CD14-positive monocyte (primary cell): ENCODE measurements at regions not wholly inside any gene's neighbourhood (a gene's known extent, or its start where the extent isn't known, plus 50 kb on each side); places are given as distances from the start of the nearest gene placed in this dataset.

Experiments
- DNase-seq, 3 donors: peaks; one replicate each; pipeline ENCODE4 v3.0.0-alpha.2; 2011 to 2022
- H2AFZ ChIP-seq: 2 replicates; pipeline ENCODE4 v1.6.0; 2012; ENCODE audit warnings: mild to moderate bottlenecking, low read depth, low read length, inconsistent platforms; ENCODE audit not compliant: insufficient read depth, poor library complexity, severe bottlenecking
- H3K27ac ChIP-seq, 2 donors: 1 replicate in 1 of 2; 2 replicates in 1 of 2; pipeline ENCODE4 v1.5.1; 2012 to 2013; ENCODE audit warnings: low read length in 2 of 2, control low read depth in 1 of 2, inconsistent platforms in 1 of 2, low read depth in 1 of 2, mild to moderate bottlenecking in 1 of 2
- H3K27me3 ChIP-seq, 2 donors: one replicate each; pipeline versions ENCODE4 v1.6.0 to v1.6.1; 2011 to 2013; ENCODE audit warnings: low read length in 2 of 2; ENCODE audit not compliant: control insufficient read depth in 2 of 2, insufficient read depth in 2 of 2
- H3K36me3 ChIP-seq, 2 donors: replicated peaks in 1 of 2; 1 replicate in 1 of 2; 2 replicates in 1 of 2; pipeline versions ENCODE4 v1.5.1 to v1.6.1; 2012 to 2013; ENCODE audit warnings: low read length in 2 of 2, control low read depth in 1 of 2, inconsistent platforms in 1 of 2, mild to moderate bottlenecking in 1 of 2; ENCODE audit not compliant: insufficient read depth in 2 of 2, control insufficient read depth in 1 of 2
- H3K4me1 ChIP-seq, 2 donors: 1 replicate in 1 of 2; 2 replicates in 1 of 2; pipeline versions ENCODE4 v1.5.1 to v1.6.1; 2012 to 2013; ENCODE audit warnings: low read length in 2 of 2, control low read depth in 1 of 2, inconsistent platforms in 1 of 2, mild to moderate bottlenecking in 1 of 2, moderate library complexity in 1 of 2; ENCODE audit not compliant: insufficient read depth in 2 of 2, control insufficient read depth in 1 of 2
- H3K4me2 ChIP-seq: replicated peaks from 2 replicates; pipeline ENCODE3; 2012; ENCODE audit warnings: low read length, moderate library complexity, mild to moderate bottlenecking; ENCODE audit not compliant: poor library complexity, severe bottlenecking; ENCODE audit errors: extremely low read depth
- H3K4me3 ChIP-seq, 3 experiments: fragments of 200-600 bp in 1 of 3; sonication (generic) in 1 of 3; replicated peaks in 1 of 3; 1 replicate in 2 of 3; 2 replicates in 1 of 3; pipeline ENCODE4 v1.5.1; 2011 to 2013; ENCODE audit warnings: low read length in 3 of 3, mild to moderate bottlenecking in 3 of 3, control low read depth in 2 of 3, low read depth in 2 of 3, inconsistent platforms in 1 of 3, moderate library complexity in 1 of 3
- H3K79me2 ChIP-seq: 2 replicates; pipeline ENCODE4 v1.6.0; 2012; ENCODE audit warnings: mild to moderate bottlenecking, control low read depth, inconsistent platforms, low read length, moderate library complexity; ENCODE audit not compliant: insufficient read depth
- H3K9ac ChIP-seq: 2 replicates; pipeline ENCODE4 v1.6.0; 2017; ENCODE audit warnings: low read length, mild to moderate bottlenecking; ENCODE audit not compliant: insufficient read depth, poor library complexity, severe bottlenecking
- H3K9me3 ChIP-seq, 2 donors: replicated peaks in 1 of 2; 1 replicate in 1 of 2; 2 replicates in 1 of 2; pipeline versions ENCODE4 v1.5.1 to v1.6.1; 2012 to 2013; ENCODE audit warnings: low read length in 2 of 2, control low read depth in 1 of 2; ENCODE audit not compliant: control insufficient read depth in 1 of 2, insufficient read depth in 1 of 2
- H4K20me1 ChIP-seq: 2 replicates; pipeline ENCODE4 v1.6.0; 2012; ENCODE audit warnings: mild to moderate bottlenecking, low read length, control low read depth, moderate library complexity; ENCODE audit not compliant: insufficient read depth
- H3K27ac Mint-ChIP-seq, 7 donors: one replicate each; pipeline ENCODE4 v1.8.0; 2020; ENCODE audit warnings: mild to moderate bottlenecking in 7 of 7, mixed read lengths in 7 of 7, moderate library complexity in 6 of 7, inconsistent platforms in 2 of 7
- H3K27me3 Mint-ChIP-seq, 3 donors: one replicate each; pipeline ENCODE4 v1.8.0; 2021 to 2022; ENCODE audit warnings: low read depth in 3 of 3, mild to moderate bottlenecking in 3 of 3, mixed read lengths in 3 of 3, moderate library complexity in 3 of 3, inconsistent platforms in 1 of 3
- H3K36me3 Mint-ChIP-seq, 2 donors: one replicate each; pipeline ENCODE4 v1.8.0; 2020; ENCODE audit warnings: mixed read lengths in 2 of 2, inconsistent platforms in 1 of 2, mild to moderate bottlenecking in 1 of 2
- H3K4me1 Mint-ChIP-seq: one replicate; pipeline ENCODE4 v1.8.0; 2020; ENCODE audit warnings: mild to moderate bottlenecking, mixed read lengths
- H3K4me3 Mint-ChIP-seq, 2 donors: one replicate each; pipeline ENCODE4 v1.8.0; 2020; ENCODE audit warnings: mild to moderate bottlenecking in 2 of 2, mixed read lengths in 2 of 2, moderate library complexity in 1 of 2
- H3K9me3 Mint-ChIP-seq, 7 donors: one replicate each; pipeline ENCODE4 v1.8.0; 2020 to 2022; ENCODE audit warnings: mixed read lengths in 7 of 7, mild to moderate bottlenecking in 6 of 7, moderate library complexity in 6 of 7, inconsistent platforms in 2 of 7
- CTCF ChIP-seq: fragments of 200-600 bp; IDR thresholded peaks from one replicate; pipeline ENCODE4 v1.8.0; 2022; ENCODE audit warnings: antibody characterized with exemption, mild to moderate bottlenecking
- WGBS: methylation state at CpG from one replicate; pipeline ENCODE4 v1.1.5; 2013; ENCODE audit warnings: missing lambda C conversion rate; ENCODE audit not compliant: insufficient coverage; 5-methylcytosine and 5-hydroxymethylcytosine counted together
- intact Hi-C, 2 donors: fragments of 100-400 bp; cut with micrococcal nuclease; formaldehyde crosslinking; loops; one replicate each; pipeline versions ENCODE4 v1.15.0 to v1.15.1; 2023

GRCh38 chr6:121590916-121591315 lies 155.5 kb downstream of the GJA1 start:
- Histone ChIP-seq H3K79me2 (no peaks in the 10 kb centered on the region), H3K4me1 (no peaks in the 10 kb centered on the region), H3K27ac (no peak overlapping the region), H3K4me2 (no peak overlapping the region), H4K20me1 (no peaks in the 10 kb centered on the region), H3K27me3 (no peaks in the 10 kb centered on the region), H3K36me3 (no peaks in the 10 kb centered on the region), H3K4me3 (no peak overlapping the region), H3K9ac (no peak overlapping the region), H2AFZ (no peak overlapping the region), H3K9me3 (no peaks in the 10 kb centered on the region)
- WGBS: 91% methylated on average over 4 of the region's 4 CpGs
- no peaks in the 10 kb centered on the region for H3K4me1 Mint-ChIP-seq
- peaks cover 0 to 1% (median 0%) of the 10 kb centered on the region in 3 donors for H3K27me3 Mint-ChIP-seq
- no peak overlapping the region for H3K27ac Mint-ChIP-seq
- no peak overlapping the region for H3K4me3 Mint-ChIP-seq
- no peak for DNase-seq
- peaks cover 0 to 3% (median 0%) of the 10 kb centered on the region in 7 donors for H3K9me3 Mint-ChIP-seq
- H3K36me3 Mint-ChIP-seq: no peaks in the 10 kb centered on the region
- intact Hi-C loops: no loop called here
- TF ChIP-seq CTCF: no peak

GRCh38 chr6:121592261-121592935 lies 157.0 kb downstream of the GJA1 start:
- no CpG with 5 or more reads among the region's 7 CpGs for WGBS
- Histone ChIP-seq H3K9ac (no peak overlapping the region), H3K27ac (no peak overlapping the region), H3K4me3 (no peak overlapping the region), H3K27me3 (no peaks in the 10 kb centered on the region), H3K9me3 (no peaks in the 10 kb centered on the region), H2AFZ (no peak overlapping the region), H3K4me2 (no peak overlapping the region), H3K79me2 (no peaks in the 10 kb centered on the region), H3K4me1 (no peaks in the 10 kb centered on the region), H4K20me1 (no peaks in the 10 kb centered on the region), H3K36me3 (no peaks in the 10 kb centered on the region)
- H3K4me1 Mint-ChIP-seq: no peaks in the 10 kb centered on the region
- TF ChIP-seq CTCF: no peak
- DNase-seq: no peak
- intact Hi-C loops: no loop called here
- peaks cover 0 to 3% (median 0%) of the 10 kb centered on the region in 7 donors for H3K9me3 Mint-ChIP-seq
- no peak overlapping the region for H3K4me3 Mint-ChIP-seq
- H3K27ac Mint-ChIP-seq: no peak overlapping the region
- H3K27me3 Mint-ChIP-seq: peaks cover 0 to 1% (median 0%) of the 10 kb centered on the region in 3 donors
- H3K36me3 Mint-ChIP-seq: no peaks in the 10 kb centered on the region
